Kidney (tissue), 13 donors: ENCODE measurements at regions not wholly inside any gene's neighbourhood (a gene's known extent, or its start where the extent isn't known, plus 50 kb on each side); places are given as distances from the start of the nearest gene placed in this dataset.

Source experiments
- DNase-seq, 5 donors: peaks; one replicate each; pipeline ENCODE4 v3.0.0-alpha.2; 2013 to 2020
- FAIRE-seq: peaks from 2 replicates; lab custom pipeline; 2012; peaks lifted over from hg19 to GRCh38; lab: Jason Lieb, UNC
- H3K27ac ChIP-seq, 2 donors: one replicate each; pipeline ENCODE4 v1.7.0; 2013; ENCODE audit warnings: low read depth in 2 of 2, low read length in 2 of 2, inconsistent platforms in 1 of 2
- H3K27me3 ChIP-seq: one replicate; pipeline ENCODE4 v1.7.1; 2013; ENCODE audit warnings: low read length, inconsistent platforms; ENCODE audit not compliant: control insufficient read depth, insufficient read depth
- H3K36me3 ChIP-seq, 3 donors: one replicate each; pipeline versions ENCODE4 v1.7.0 to v1.7.1; 2013; ENCODE audit warnings: low read length in 3 of 3, control low read depth in 1 of 3, inconsistent platforms in 1 of 3; ENCODE audit not compliant: insufficient read depth in 3 of 3, control insufficient read depth in 2 of 3
- H3K4me1 ChIP-seq, 3 donors: one replicate each; pipeline versions ENCODE4 v1.7.0 to v1.7.1; 2013; ENCODE audit warnings: low read length in 3 of 3, inconsistent platforms in 1 of 3, low read depth in 1 of 3; ENCODE audit not compliant: control insufficient read depth in 2 of 3, insufficient read depth in 2 of 3
- H3K4me3 ChIP-seq, 3 donors: one replicate each; pipeline versions ENCODE4 v1.7.0 to v1.8.1; 2013; ENCODE audit warnings: low read length in 3 of 3, control low read depth in 1 of 3, inconsistent platforms in 1 of 3
- H3K9ac ChIP-seq, 3 donors: one replicate each; pipeline versions ENCODE4 v1.7.0 to v1.7.1; 2013; ENCODE audit warnings: low read length in 3 of 3, control low read depth in 1 of 3, inconsistent platforms in 1 of 3
- H3K9me3 ChIP-seq, 3 donors: one replicate each; pipeline versions ENCODE4 v1.7.0 to v1.7.1; 2013; ENCODE audit warnings: low read length in 3 of 3, control low read depth in 1 of 3, inconsistent platforms in 1 of 3; ENCODE audit not compliant: control insufficient read depth in 2 of 3, insufficient read depth in 1 of 3
- intact Hi-C: fragments of 100-400 bp; cut with DNase I; formaldehyde crosslinking; loops from one replicate; pipeline ENCODE4 v1.11.1; 2022
- TF ChIP-seq, protein P1 (sequence below): IDR thresholded peaks from 3 replicates; pipeline ENCODE4 v1.5.1; 2012; ENCODE audit warnings: mild to moderate bottlenecking, moderate library complexity, borderline replicate concordance; ENCODE audit not compliant: insufficient read depth; ENCODE audit errors: extremely low read depth
- donor health status: control.
- donor health status: control.
- donor health status: control.
- donor health status: control.
- donor health status: control.
- donor health status: DM: yes; HTN: yes; CAD: no.
- donor health status: Normal renal cell carcinoma (clear cell type).

DNA sequence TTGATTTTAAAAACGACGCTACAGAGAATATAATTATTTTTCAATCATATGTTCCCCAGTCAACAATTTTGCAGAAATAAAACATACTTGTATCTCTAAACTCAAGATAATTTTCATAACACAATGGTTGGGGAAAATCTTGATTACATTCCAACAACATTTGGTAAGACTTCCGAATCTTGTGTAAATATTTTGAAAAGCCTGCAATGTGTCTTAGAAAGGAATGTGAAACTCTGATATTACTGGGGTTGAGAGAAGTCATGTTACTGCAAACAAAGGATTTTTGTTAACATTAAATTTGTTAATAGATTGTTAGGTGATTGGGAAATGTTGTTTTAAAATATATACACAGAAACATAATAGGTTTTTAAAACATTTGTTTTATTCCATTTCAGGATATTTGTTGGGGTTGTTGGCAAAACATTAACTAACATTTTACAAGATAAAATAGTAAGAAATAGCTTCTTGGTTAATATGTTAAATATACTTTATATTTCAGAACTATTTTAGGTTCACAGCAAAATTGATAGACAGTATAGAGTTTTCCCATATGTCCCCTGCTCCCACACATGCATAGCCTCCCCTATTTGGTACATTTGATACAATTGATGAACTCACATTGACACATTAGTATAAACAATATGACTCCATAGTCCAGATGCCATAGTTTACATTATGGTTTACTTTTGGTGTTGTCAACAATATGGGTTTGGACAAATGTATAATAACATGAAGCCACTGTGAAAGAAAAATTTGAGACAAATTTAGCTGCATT is 218.6 kb upstream of the FAM47A start:
- Histone ChIP-seq H3K9me3 (no peaks in the 10 kb centered on the region), H3K27me3 (no peaks in the 10 kb centered on the region), H3K4me3 (no peak overlapping the region), H3K36me3 (no peaks in the 10 kb centered on the region), H3K9ac (no peak overlapping the region), H3K4me1 (no peaks in the 10 kb centered on the region), H3K27ac (no peak overlapping the region)
- DNase-seq (peak in 1 of 5 donors; percentile 9), FAIRE-seq (no peak)
- TF ChIP-seq, protein P1, sequence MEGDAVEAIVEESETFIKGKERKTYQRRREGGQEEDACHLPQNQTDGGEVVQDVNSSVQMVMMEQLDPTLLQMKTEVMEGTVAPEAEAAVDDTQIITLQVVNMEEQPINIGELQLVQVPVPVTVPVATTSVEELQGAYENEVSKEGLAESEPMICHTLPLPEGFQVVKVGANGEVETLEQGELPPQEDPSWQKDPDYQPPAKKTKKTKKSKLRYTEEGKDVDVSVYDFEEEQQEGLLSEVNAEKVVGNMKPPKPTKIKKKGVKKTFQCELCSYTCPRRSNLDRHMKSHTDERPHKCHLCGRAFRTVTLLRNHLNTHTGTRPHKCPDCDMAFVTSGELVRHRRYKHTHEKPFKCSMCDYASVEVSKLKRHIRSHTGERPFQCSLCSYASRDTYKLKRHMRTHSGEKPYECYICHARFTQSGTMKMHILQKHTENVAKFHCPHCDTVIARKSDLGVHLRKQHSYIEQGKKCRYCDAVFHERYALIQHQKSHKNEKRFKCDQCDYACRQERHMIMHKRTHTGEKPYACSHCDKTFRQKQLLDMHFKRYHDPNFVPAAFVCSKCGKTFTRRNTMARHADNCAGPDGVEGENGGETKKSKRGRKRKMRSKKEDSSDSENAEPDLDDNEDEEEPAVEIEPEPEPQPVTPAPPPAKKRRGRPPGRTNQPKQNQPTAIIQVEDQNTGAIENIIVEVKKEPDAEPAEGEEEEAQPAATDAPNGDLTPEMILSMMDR, result no peak
- intact Hi-C loops, result no loop called here

DNA sequence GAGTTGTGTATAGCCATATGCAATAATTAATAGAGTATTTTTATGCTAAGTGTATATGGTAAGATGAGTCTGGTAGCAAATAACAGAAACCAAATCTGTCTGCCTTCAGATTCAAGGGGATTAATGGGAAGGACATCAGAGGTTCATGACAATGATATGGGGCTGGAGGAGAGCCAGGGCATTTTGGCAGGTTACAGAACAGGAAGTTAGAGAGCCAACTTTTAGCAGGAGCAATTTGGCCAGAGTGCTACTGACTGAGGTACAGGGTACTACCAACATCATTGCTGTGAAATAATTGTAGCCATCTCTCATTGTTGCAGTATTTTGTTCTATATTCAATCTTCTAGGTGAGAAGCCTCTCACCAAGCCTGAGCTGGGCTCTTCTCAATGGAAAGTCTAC is 210.9 kb upstream of the FAM47A start:
- Histone ChIP-seq H3K27me3 (no peaks in the 10 kb centered on the region), H3K36me3 (no peaks in the 10 kb centered on the region), H3K9ac (no peak overlapping the region), H3K9me3 (no peaks in the 10 kb centered on the region), H3K4me3 (no peak overlapping the region), H3K4me1 (no peaks in the 10 kb centered on the region), H3K27ac (no peak overlapping the region)
- intact Hi-C loops, result no loop called here
- FAIRE-seq, result no peak
- DNase-seq, result no peak
- TF ChIP-seq, protein P1, result no peak

DNA sequence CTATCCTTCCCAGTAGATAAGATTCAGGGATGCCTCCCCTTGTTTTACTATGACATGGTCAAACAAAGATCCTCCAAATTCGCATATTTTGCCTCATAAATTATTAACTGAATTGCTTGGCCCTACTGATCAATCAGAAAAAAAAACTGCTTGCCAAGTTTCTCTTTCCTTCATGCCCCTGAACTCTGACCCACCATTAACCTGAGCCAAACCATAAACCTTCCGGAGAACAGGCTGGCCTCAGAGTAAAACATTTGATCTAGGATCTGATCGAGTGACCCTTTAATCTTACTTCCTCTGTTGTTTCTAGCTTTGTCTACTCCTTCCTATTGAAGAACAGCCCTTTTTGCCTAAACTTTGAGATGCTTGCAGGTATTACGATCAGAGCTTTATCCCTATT is 209.7 kb upstream of the FAM47A start:
- intact Hi-C loops, result no loop called here
- H3K9me3 ChIP-seq, result no peaks in the 10 kb centered on the region
- no peaks in the 10 kb centered on the region for H3K36me3 ChIP-seq
- no peak for DNase-seq
- no peaks in the 10 kb centered on the region for H3K4me1 ChIP-seq
- no peak overlapping the region for H3K9ac ChIP-seq
- H3K4me3 ChIP-seq, result no peak overlapping the region
- H3K27me3 ChIP-seq, result no peaks in the 10 kb centered on the region
- no peak overlapping the region for H3K27ac ChIP-seq
- TF ChIP-seq, protein P1, result no peak
- no peak for FAIRE-seq
